ENCODE measurements at regions not wholly inside any gene's neighbourhood (a gene's known extent, or its start where the extent isn't known, plus 50 kb on each side); places are given as distances from the start of the nearest gene placed in this dataset.
"Not testable (repeated sequence)": the region's sequence is repeated elsewhere in the genome, so short reads cannot be mapped to it uniquely, and the experiment has no call there.

GRCh38 chr16:79943736-79944135 lies 343.2 kb upstream of the MAF start:
- TF ChIP-seq CTCF (IDR thresholded peaks at IDR 0.05; ENCODE audit: low read length, missing control alignments), result no peak
- no peak for DNase-seq (ENCODE audit: low read depth)
- no peak overlapping the region for H3K4me3 ChIP-seq (replicated peaks; ENCODE audit: low read depth, low read length)

GRCh38 chr16:79938575-79938974 lies 338.0 kb upstream of the MAF start:
- no peak for DNase-seq (ENCODE audit: low read depth)
- no peak for TF ChIP-seq CTCF (IDR thresholded peaks at IDR 0.05; ENCODE audit: low read length, missing control alignments)
- no peak overlapping the region for H3K4me3 ChIP-seq (replicated peaks; ENCODE audit: low read depth, low read length)

GRCh38 chr16:79937671-79938070 lies 337.1 kb upstream of the MAF start:
- not testable (repeated sequence) for DNase-seq (ENCODE audit: low read depth); H3K4me3 ChIP-seq (replicated peaks; ENCODE audit: low read depth, low read length)

GRCh38 chr16:79933603-79934002 lies 333.1 kb upstream of the MAF start:
- TF ChIP-seq CTCF (IDR thresholded peaks at IDR 0.05; ENCODE audit: low read length, missing control alignments), result no peak
- DNase-seq (ENCODE audit: low read depth), result no peak
- H3K4me3 ChIP-seq (replicated peaks; ENCODE audit: low read depth, low read length), result no peak overlapping the region

- no peak overlapping the region for H3K4me3 ChIP-seq (replicated peaks; ENCODE audit: low read depth, low read length)
- TF ChIP-seq CTCF (IDR thresholded peaks at IDR 0.05; ENCODE audit: low read length, missing control alignments), result no peak
- DNase-seq (ENCODE audit: low read depth), result no peak
Observed at GRCh38 chr16:79932572-79932971, 332.0 kb upstream of the MAF start.

- no peak for DNase-seq (ENCODE audit: low read depth)
- TF ChIP-seq CTCF (IDR thresholded peaks at IDR 0.05; ENCODE audit: low read length, missing control alignments), result no peak
- no peak overlapping the region for H3K4me3 ChIP-seq (replicated peaks; ENCODE audit: low read depth, low read length)
Observed at GRCh38 chr16:79931721-79932120, 331.2 kb upstream of the MAF start.

- H3K4me3 ChIP-seq (replicated peaks; ENCODE audit: low read depth, low read length), result no peak overlapping the region
- TF ChIP-seq CTCF (IDR thresholded peaks at IDR 0.05; ENCODE audit: low read length, missing control alignments), result no peak
- DNase-seq (ENCODE audit: low read depth), result no peak
Observed at GRCh38 chr16:79929260-79929965, 328.9 kb upstream of the MAF start.
